ENCODE measurements at regions not wholly inside any gene's neighbourhood (a gene's known extent, or its start where the extent isn't known, plus 50 kb on each side); places are given as distances from the start of the nearest gene placed in this dataset.

DNA sequence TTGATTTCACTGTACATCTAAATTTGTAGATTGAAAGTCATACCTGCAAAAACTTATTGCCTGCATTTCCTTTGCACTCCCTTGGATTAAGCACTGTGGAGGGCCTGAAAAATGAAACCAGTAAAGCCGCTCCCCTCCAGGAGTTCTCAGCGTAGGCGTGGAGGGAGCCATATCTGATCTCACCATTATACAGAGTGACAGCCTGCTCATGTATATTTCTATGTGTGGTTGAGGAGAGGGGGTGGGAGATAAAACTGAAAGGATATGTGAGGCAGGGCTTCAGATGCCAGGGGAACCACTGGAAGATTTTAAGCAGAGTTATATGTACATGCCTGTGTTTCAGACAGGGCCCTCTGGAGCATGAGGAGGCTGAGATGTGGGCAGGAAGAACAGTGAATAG lies 303.0 kb downstream of the MSX2 start:
- H3K4me1 Mint-ChIP-seq (ENCODE audit: low read depth): no peaks in the 10 kb centered on the region
- DNase-seq (ENCODE audit: low spot score): no peak
- peaks cover 42% of the 10 kb centered on the region for H3K9me3 Mint-ChIP-seq (ENCODE audit: low read depth)
- TF ChIP-seq, protein P1, sequence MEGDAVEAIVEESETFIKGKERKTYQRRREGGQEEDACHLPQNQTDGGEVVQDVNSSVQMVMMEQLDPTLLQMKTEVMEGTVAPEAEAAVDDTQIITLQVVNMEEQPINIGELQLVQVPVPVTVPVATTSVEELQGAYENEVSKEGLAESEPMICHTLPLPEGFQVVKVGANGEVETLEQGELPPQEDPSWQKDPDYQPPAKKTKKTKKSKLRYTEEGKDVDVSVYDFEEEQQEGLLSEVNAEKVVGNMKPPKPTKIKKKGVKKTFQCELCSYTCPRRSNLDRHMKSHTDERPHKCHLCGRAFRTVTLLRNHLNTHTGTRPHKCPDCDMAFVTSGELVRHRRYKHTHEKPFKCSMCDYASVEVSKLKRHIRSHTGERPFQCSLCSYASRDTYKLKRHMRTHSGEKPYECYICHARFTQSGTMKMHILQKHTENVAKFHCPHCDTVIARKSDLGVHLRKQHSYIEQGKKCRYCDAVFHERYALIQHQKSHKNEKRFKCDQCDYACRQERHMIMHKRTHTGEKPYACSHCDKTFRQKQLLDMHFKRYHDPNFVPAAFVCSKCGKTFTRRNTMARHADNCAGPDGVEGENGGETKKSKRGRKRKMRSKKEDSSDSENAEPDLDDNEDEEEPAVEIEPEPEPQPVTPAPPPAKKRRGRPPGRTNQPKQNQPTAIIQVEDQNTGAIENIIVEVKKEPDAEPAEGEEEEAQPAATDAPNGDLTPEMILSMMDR (IDR thresholded peaks at IDR 0.05): no peak
- no peak overlapping the region for H3K4me3 Mint-ChIP-seq (ENCODE audit: unreplicated experiment)
- no peaks in the 10 kb centered on the region for H3K27me3 Mint-ChIP-seq (ENCODE audit: low read depth)
- H3K27ac Mint-ChIP-seq (ENCODE audit: unreplicated experiment): no peak overlapping the region
- no peaks in the 10 kb centered on the region for H3K36me3 Mint-ChIP-seq (ENCODE audit: low read depth)

DNA sequence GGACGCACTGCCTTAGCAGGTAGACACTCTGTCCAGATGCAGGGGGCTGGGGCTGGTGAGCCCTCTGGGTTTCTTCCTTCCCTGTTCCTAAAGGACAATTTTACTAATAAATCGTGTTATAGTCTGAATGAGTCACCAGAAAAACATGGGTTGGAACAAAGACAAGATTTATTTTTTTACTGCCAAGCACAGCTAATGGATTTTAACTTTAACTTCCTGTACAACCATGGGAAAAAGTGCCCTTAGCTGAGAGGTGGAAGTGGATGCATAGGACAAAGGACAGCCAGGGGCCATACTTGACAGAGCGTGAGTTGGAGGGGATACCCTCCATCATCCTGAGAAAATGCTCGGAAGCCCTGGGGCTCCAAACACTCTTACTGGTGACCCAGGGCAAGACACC lies 300.7 kb downstream of the MSX2 start:
- Mint-ChIP-seq H3K4me1 (ENCODE audit: low read depth) (no peaks in the 10 kb centered on the region), H3K9me3 (ENCODE audit: low read depth) (peaks cover 34% of the 10 kb centered on the region), H3K36me3 (ENCODE audit: low read depth) (no peaks in the 10 kb centered on the region), H3K27ac (ENCODE audit: unreplicated experiment) (peak overlapping the region; percentile 10), H3K27me3 (ENCODE audit: low read depth) (no peaks in the 10 kb centered on the region), H3K4me3 (ENCODE audit: unreplicated experiment) (no peak overlapping the region)
- no peak for DNase-seq (ENCODE audit: low spot score)
- TF ChIP-seq, protein P1 (IDR thresholded peaks at IDR 0.05): no peak

DNA sequence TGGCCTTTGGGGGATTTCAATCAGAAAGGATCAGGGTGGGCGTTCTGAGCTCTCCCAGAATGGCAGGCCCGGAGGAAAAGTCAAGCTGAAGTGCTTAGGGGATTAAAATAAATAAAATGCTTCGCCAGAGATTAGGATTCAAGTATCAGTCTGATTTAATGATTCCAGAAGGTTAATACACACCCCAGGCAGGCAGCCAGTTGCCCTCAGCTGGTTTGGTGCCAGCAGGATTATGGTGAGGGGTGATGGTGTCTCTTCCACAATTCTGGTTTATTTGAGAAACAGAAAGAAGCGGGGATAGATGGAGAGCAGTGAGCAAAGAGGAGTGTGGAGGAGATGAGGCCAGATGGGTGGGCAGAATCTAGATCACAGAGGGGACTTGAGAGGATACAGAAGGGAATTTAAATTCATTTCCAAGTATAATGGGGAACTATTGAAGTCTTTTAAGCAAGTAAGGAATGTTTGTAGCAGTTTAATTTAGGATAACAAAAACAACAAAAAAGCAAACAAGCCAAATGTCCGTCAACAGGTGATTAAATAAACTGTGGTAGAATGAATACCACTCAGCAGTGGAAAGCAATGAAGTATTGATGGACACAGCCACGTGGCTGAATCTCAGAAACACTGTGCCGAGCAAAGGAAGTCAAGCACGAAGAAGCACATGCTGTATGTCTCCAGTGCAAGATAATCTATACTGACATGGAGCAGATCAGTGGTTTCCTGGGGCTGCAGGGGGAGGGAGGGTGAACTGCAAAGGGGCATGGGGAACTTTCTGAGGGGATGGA lies 297.7 kb downstream of the MSX2 start:
- no peak for DNase-seq (ENCODE audit: low spot score)
- H3K9me3 Mint-ChIP-seq (ENCODE audit: low read depth): peaks cover 20% of the 10 kb centered on the region
- TF ChIP-seq, protein P1 (IDR thresholded peaks at IDR 0.05): no peak
- no peaks in the 10 kb centered on the region for H3K4me1 Mint-ChIP-seq (ENCODE audit: low read depth)
- no peaks in the 10 kb centered on the region for H3K36me3 Mint-ChIP-seq (ENCODE audit: low read depth)
- no peak overlapping the region for H3K27ac Mint-ChIP-seq (ENCODE audit: unreplicated experiment)
- no peak overlapping the region for H3K4me3 Mint-ChIP-seq (ENCODE audit: unreplicated experiment)
- H3K27me3 Mint-ChIP-seq (ENCODE audit: low read depth): peaks cover 3% of the 10 kb centered on the region

DNA sequence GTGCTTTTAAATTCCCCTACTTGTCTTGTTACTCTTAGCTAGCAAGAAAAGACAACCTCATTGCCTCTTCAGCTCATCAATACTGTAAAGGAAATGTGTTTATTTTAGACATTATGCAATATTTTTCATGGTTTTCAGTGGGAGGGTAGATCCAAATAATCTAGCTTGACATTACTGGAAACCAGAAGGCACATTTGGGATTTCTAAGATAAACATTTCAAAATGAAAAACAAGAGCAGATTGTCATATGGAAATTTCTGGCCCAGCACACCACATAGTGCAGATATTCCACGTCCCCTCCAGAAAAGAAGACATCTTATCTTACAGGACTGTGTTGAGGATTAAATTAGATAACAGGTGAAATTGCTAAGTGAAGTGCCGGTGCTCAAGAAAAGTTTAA lies 296.9 kb downstream of the MSX2 start:
- peaks cover 14% of the 10 kb centered on the region for H3K9me3 Mint-ChIP-seq (ENCODE audit: low read depth)
- H3K4me3 Mint-ChIP-seq (ENCODE audit: unreplicated experiment): no peak overlapping the region
- no peaks in the 10 kb centered on the region for H3K4me1 Mint-ChIP-seq (ENCODE audit: low read depth)
- no peak for DNase-seq (ENCODE audit: low spot score)
- peaks cover 4% of the 10 kb centered on the region for H3K27me3 Mint-ChIP-seq (ENCODE audit: low read depth)
- no peaks in the 10 kb centered on the region for H3K36me3 Mint-ChIP-seq (ENCODE audit: low read depth)
- H3K27ac Mint-ChIP-seq (ENCODE audit: unreplicated experiment): no peak overlapping the region
- TF ChIP-seq, protein P1 (IDR thresholded peaks at IDR 0.05): no peak

DNA sequence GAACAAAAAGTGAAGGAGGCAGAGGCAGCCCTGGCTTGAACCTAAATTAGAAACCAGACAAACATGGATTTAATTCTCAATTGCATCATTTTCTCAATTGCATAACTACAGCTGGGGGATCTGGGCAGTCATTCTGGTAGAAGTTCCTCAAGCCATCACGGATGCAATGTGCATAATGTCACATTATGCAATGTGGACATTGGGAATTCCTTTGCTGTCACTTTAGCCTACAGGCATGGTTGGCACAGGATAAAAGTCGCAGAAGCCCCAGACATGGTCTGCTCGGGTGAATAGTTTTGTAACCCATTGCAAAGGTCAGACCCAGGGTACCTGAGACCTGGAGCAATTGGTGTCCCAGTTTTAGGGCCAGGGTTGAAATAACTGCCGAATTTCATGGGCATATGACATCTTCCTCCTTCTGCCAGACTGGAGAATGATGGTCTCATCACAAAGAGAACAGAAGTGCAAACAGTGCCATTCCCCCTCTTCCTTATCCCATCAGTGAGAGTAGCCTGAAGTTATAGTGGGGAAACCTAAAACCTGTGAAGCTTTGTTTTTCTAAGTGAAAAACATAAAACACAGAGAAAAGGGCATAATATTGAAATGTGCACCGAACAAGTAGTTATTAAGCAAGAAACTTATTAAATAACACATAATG lies 290.8 kb downstream of the MSX2 start:
- Mint-ChIP-seq H3K9me3 (ENCODE audit: low read depth) (no peaks in the 10 kb centered on the region), H3K36me3 (ENCODE audit: low read depth) (no peaks in the 10 kb centered on the region), H3K27me3 (ENCODE audit: low read depth) (peaks cover 13% of the 10 kb centered on the region), H3K27ac (ENCODE audit: unreplicated experiment) (no peak overlapping the region), H3K4me3 (ENCODE audit: unreplicated experiment) (no peak overlapping the region), H3K4me1 (ENCODE audit: low read depth) (no peaks in the 10 kb centered on the region)
- TF ChIP-seq, protein P1 (IDR thresholded peaks at IDR 0.05): no peak
- no peak for DNase-seq (ENCODE audit: low spot score)
